Aorta (tissue), 5 donors: ENCODE measurements at regions not wholly inside any gene's neighbourhood (a gene's known extent, or its start where the extent isn't known, plus 50 kb on each side); places are given as distances from the start of the nearest gene placed in this dataset.
"Not testable (repeated sequence)": the region's sequence is repeated elsewhere in the genome, so short reads cannot be mapped to it uniquely, and the experiment has no call there.

Experiments
- ATAC-seq: fragments of 200-7000 bp; cut with Tn5 transposase; one replicate; pipeline ENCODE4 v1.9.1; 2022; ENCODE audit warnings: moderate library complexity; ENCODE audit not compliant: low FRiP score
- DNase-seq, 2 donors: peaks; one replicate each; pipeline ENCODE4 v3.0.0-alpha.2; 2020
- H3K27ac ChIP-seq, 2 donors: one replicate each; pipeline ENCODE4 v1.5.1; 2013; ENCODE audit warnings: low read length in 2 of 2, mild to moderate bottlenecking in 2 of 2, moderate library complexity in 2 of 2, control low read depth in 1 of 2, inconsistent platforms in 1 of 2, low read depth in 1 of 2
- H3K27me3 ChIP-seq, 2 donors: one replicate each; pipeline ENCODE4 v1.6.1; 2013; ENCODE audit warnings: control low read depth in 1 of 2, low read length in 1 of 2, mild to moderate bottlenecking in 1 of 2, moderate library complexity in 1 of 2; ENCODE audit not compliant: insufficient read depth in 2 of 2, control insufficient read depth in 1 of 2
- H3K36me3 ChIP-seq, 2 donors: one replicate each; pipeline ENCODE4 v1.6.1; 2013; ENCODE audit warnings: control low read depth in 1 of 2, low read length in 1 of 2, mild to moderate bottlenecking in 1 of 2; ENCODE audit not compliant: insufficient read depth in 2 of 2, control insufficient read depth in 1 of 2
- H3K4me1 ChIP-seq, 2 donors: one replicate each; pipeline ENCODE4 v1.6.1; 2013; ENCODE audit warnings: low read length in 2 of 2, control low read depth in 1 of 2, mild to moderate bottlenecking in 1 of 2, moderate library complexity in 1 of 2; ENCODE audit not compliant: insufficient read depth in 2 of 2, control insufficient read depth in 1 of 2
- H3K4me3 ChIP-seq, 2 donors: one replicate each; pipeline ENCODE4 v1.5.1; 2013; ENCODE audit warnings: low read length in 2 of 2, control low read depth in 1 of 2, mild to moderate bottlenecking in 1 of 2
- H3K9me3 ChIP-seq: one replicate; pipeline ENCODE4 v1.6.1; 2013; ENCODE audit warnings: mild to moderate bottlenecking, low read length; ENCODE audit not compliant: control insufficient read depth
- WGBS, 2 donors: extraction: QIAGEN DNeasy Blood & Tissue Kit; methylation state at CpG; one replicate each; pipeline ENCODE4 v1.1.7; 2013; 5-methylcytosine and 5-hydroxymethylcytosine counted together
- intact Hi-C, 2 donors: fragments of 100-400 bp; cut with DNase I; formaldehyde crosslinking; loops; one replicate each; pipeline versions ENCODE4 v1.14.2 to v1.15.0; 2022
- donor health status: healthy with polysubstance abuse.
- donor health status: Bipolar disorder and iron deficiency.
- donor health status: DM: no; HTN: no; CAD: no.
- donor health status: DM: no; HTN: no; CAD: no.
- donor health status: DM: yes; HTN: yes; CAD: no.

GRCh38 chr13:19123502-19123901 lies 58.1 kb downstream of the TUBA3C start:
- H3K36me3 ChIP-seq = no peaks in the 10 kb centered on the region
- DNase-seq = no peak
- intact Hi-C loops = no loop called here
- H3K27me3 ChIP-seq = no peaks in the 10 kb centered on the region
- no peak for ATAC-seq
- WGBS, 2 donors = 73% methylated on average over 1 of the region's 1 CpG
- no peaks in the 10 kb centered on the region for H3K4me1 ChIP-seq
- peaks cover under 1% of the 10 kb centered on the region for H3K9me3 ChIP-seq
- no peak overlapping the region for H3K27ac ChIP-seq
- H3K4me3 ChIP-seq = no peak overlapping the region

- H3K4me3 ChIP-seq = no peak overlapping the region
- WGBS, 2 donors = 88 to 90% methylated on average over 32 of the region's 32 CpGs
- no peaks in the 10 kb centered on the region for H3K27me3 ChIP-seq
- H3K36me3 ChIP-seq = no peaks in the 10 kb centered on the region
- ATAC-seq (peak; percentile 22), DNase-seq (no peak)
- no peak overlapping the region for H3K27ac ChIP-seq
- no peaks in the 10 kb centered on the region for H3K4me1 ChIP-seq
- H3K9me3 ChIP-seq = peaks cover 2% of the 10 kb centered on the region
- intact Hi-C loops = no loop called here
Observed at GRCh38 chr13:19117913-19118739, 63.5 kb downstream of the TUBA3C start.

- H3K4me3 ChIP-seq, H3K9me3 ChIP-seq, H3K36me3 ChIP-seq, ATAC-seq, H3K27ac ChIP-seq, H3K27me3 ChIP-seq, intact Hi-C loops, H3K4me1 ChIP-seq, DNase-seq: not testable (repeated sequence)
- WGBS, 2 donors = 41 to 51% methylated on average over 26 to 29 of the region's 29 CpGs
Observed at GRCh38 chr13:19109225-19109624, 72.4 kb downstream of the TUBA3C start.

- no peaks in the 10 kb centered on the region for H3K27me3 ChIP-seq
Observed at GRCh38 chr13:19103140-19103539, 78.5 kb downstream of the TUBA3C start.

GRCh38 chr13:19093369-19093768 lies 88.3 kb downstream of the TUBA3C start:
- ATAC-seq (no peak), DNase-seq (no peak)
- intact Hi-C loops = no loop called here
- Histone ChIP-seq H3K4me1 (no peaks in the 10 kb centered on the region), H3K4me3 (no peak overlapping the region), H3K27me3 (no peaks in the 10 kb centered on the region), H3K9me3 (no peaks in the 10 kb centered on the region), H3K27ac (no peak overlapping the region), H3K36me3 (no peaks in the 10 kb centered on the region)
- whole genome bisulfite sequencing, 2 donors = 49 to 50% methylated on average over 1 of the region's 1 CpG

More at GRCh38 chr13:19103140-19103539, 78.5 kb downstream of the TUBA3C start:
- ATAC-seq = no peak
- H3K27ac ChIP-seq = no peak overlapping the region
- DNase-seq = no peak
- no peaks in the 10 kb centered on the region for H3K4me1 ChIP-seq
- H3K9me3 ChIP-seq = peaks cover 2% of the 10 kb centered on the region
- no peaks in the 10 kb centered on the region for H3K36me3 ChIP-seq
- intact Hi-C loops = no loop called here
- H3K4me3 ChIP-seq = no peak overlapping the region

- Histone ChIP-seq H3K27me3 (no peaks in the 10 kb centered on the region), H3K36me3 (no peaks in the 10 kb centered on the region), H3K4me3 (no peak overlapping the region), H3K9me3 (no peaks in the 10 kb centered on the region), H3K4me1 (no peaks in the 10 kb centered on the region), H3K27ac (no peak overlapping the region)
- intact Hi-C loops = no loop called here
- WGBS, 2 donors = 93 to 94% methylated on average over 17 of the region's 17 CpGs
- DNase-seq (no peak), ATAC-seq (no peak)
Observed at GRCh38 chr13:19090495-19090894, 91.1 kb downstream of the TUBA3C start.

- Histone ChIP-seq H3K9me3 (peaks cover 1% of the 10 kb centered on the region), H3K27ac (no peak overlapping the region), H3K4me3 (no peak overlapping the region), H3K36me3 (no peaks in the 10 kb centered on the region), H3K4me1 (no peaks in the 10 kb centered on the region), H3K27me3 (no peaks in the 10 kb centered on the region)
- no peak for ATAC-seq
- intact Hi-C loops = no loop called here
- DNase-seq = no peak
- WGBS, 2 donors = 53 to 60% methylated on average over 10 of the region's 10 CpGs
Observed at GRCh38 chr13:19089315-19089714, 92.3 kb downstream of the TUBA3C start.

- Histone ChIP-seq H3K4me3 (no peak overlapping the region), H3K27ac (no peak overlapping the region), H3K27me3 (no peaks in the 10 kb centered on the region), H3K4me1 (no peaks in the 10 kb centered on the region), H3K36me3 (no peaks in the 10 kb centered on the region), H3K9me3 (peaks cover 1% of the 10 kb centered on the region)
- 73 to 77% methylated on average over 8 of the region's 8 CpGs for WGBS, 2 donors
- no peak for DNase-seq
- ATAC-seq = no peak
- intact Hi-C loops = no loop called here
Observed at GRCh38 chr13:19088416-19088815, 93.2 kb downstream of the TUBA3C start.

- no peak overlapping the region for H3K27ac ChIP-seq
- H3K4me3 ChIP-seq = no peak overlapping the region
- no peaks in the 10 kb centered on the region for H3K4me1 ChIP-seq
Observed at GRCh38 chr13:19085876-19086275, 95.7 kb downstream of the TUBA3C start.

More at GRCh38 chr13:19085876-19086275, 95.7 kb downstream of the TUBA3C start:
- intact Hi-C loops = no loop called here
- no peaks in the 10 kb centered on the region for H3K27me3 ChIP-seq
- WGBS, 2 donors = 90 to 91% methylated on average over 12 of the region's 12 CpGs
- DNase-seq (no peak), ATAC-seq (no peak)
- no peaks in the 10 kb centered on the region for H3K36me3 ChIP-seq
- peaks cover 3% of the 10 kb centered on the region for H3K9me3 ChIP-seq
